ENCODE measurements at regions not wholly inside any gene's neighbourhood (a gene's known extent, or its start where the extent isn't known, plus 50 kb on each side); places are given as distances from the start of the nearest gene placed in this dataset.

DNA sequence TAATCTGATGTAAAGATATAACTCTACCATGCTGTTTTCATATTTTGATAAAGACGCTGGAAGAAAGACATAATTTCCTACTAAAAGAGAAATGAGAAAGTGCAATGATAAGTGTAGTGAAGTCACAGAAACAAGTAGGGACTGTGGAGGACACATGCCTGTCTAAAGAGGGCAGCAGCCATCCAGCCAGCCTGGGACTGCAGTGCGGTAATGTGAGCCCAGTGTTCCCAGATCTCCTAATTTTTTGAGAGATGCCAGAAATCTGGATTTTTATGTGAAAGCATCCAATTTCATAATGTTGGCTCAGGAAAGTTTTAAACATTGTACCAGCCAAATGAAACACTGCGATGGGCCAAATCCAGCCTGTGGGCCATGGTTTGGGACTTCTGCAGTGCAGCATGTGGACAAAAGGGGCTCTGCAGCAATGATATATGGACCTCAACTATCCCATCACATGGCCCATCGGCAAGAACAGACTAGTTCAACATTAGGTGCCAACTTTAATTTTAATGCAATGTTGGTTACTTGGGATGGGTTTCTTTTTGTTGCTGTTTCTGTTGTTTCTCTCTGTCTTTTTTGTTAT lies 329.5 kb downstream of the LTN1 start:
- no peaks in the 10 kb centered on the region for H3K36me3 ChIP-seq
- no peak overlapping the region for H3K27ac Mint-ChIP-seq

DNA sequence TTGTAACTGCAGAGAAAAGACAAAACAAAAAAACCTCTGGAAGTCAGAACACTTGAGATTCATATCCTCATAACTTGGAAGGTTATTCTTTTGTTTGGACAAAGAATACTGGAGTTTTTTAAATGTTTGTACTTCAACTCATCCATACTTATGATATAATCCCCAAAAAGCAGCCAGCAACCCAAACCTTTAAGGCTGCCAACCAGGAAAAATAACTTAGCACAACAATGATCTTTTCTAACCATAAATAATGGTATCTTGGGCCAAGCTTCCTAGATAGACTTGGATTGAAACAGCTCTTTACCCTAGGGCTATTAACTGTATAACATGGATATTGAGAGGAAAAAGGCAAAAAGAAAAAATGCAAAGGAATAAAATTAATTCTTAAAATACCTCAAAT lies 335.1 kb downstream of the LTN1 start:
- no peak overlapping the region for H2AFZ ChIP-seq (replicated peaks)
- no peaks in the 10 kb centered on the region for H3K4me1 Mint-ChIP-seq
- H3K9me3 Mint-ChIP-seq, result no peaks in the 10 kb centered on the region

More for the DNA sequence above, 329.5 kb downstream of the LTN1 start:
- H3F3A ChIP-seq (ENCODE audit: low read depth), result no peaks in the 10 kb centered on the region
- no peak overlapping the region for H2AFZ ChIP-seq (replicated peaks)
- H3K9ac ChIP-seq, result no peak overlapping the region
- no peaks in the 10 kb centered on the region for H3K27me3 ChIP-seq
- H3K9me3 ChIP-seq (ENCODE audit: low read depth), result no peaks in the 10 kb centered on the region
- no peak for DNase-seq (ENCODE audit: low spot score)
- H3K36me3 Mint-ChIP-seq, result no peaks in the 10 kb centered on the region
- H3K27me3 Mint-ChIP-seq (ENCODE audit: insufficient read depth, low read depth), result no peaks in the 10 kb centered on the region
- no peak for TF ChIP-seq EZH2phosphoT487 (IDR thresholded peaks at IDR 0.05)
- TF ChIP-seq EZH2 (IDR thresholded peaks at IDR 0.05), result no peak
- TF ChIP-seq, protein P1, sequence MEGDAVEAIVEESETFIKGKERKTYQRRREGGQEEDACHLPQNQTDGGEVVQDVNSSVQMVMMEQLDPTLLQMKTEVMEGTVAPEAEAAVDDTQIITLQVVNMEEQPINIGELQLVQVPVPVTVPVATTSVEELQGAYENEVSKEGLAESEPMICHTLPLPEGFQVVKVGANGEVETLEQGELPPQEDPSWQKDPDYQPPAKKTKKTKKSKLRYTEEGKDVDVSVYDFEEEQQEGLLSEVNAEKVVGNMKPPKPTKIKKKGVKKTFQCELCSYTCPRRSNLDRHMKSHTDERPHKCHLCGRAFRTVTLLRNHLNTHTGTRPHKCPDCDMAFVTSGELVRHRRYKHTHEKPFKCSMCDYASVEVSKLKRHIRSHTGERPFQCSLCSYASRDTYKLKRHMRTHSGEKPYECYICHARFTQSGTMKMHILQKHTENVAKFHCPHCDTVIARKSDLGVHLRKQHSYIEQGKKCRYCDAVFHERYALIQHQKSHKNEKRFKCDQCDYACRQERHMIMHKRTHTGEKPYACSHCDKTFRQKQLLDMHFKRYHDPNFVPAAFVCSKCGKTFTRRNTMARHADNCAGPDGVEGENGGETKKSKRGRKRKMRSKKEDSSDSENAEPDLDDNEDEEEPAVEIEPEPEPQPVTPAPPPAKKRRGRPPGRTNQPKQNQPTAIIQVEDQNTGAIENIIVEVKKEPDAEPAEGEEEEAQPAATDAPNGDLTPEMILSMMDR (IDR thresholded peaks at IDR 0.05), result no peak
- H3K4me1 ChIP-seq, result no peaks in the 10 kb centered on the region
- no peak overlapping the region for H3K4me3 ChIP-seq
- H3K9me3 Mint-ChIP-seq, result no peaks in the 10 kb centered on the region
- H4K20me1 ChIP-seq (ENCODE audit: low read depth), result no peaks in the 10 kb centered on the region
- H3K4me2 ChIP-seq, result no peak overlapping the region
- H3K79me2 ChIP-seq (ENCODE audit: low read depth), result no peaks in the 10 kb centered on the region
- H3K4me3 Mint-ChIP-seq, result no peak overlapping the region
- H3K4me1 Mint-ChIP-seq, result no peaks in the 10 kb centered on the region
- no peak overlapping the region for H3K27ac ChIP-seq

DNA sequence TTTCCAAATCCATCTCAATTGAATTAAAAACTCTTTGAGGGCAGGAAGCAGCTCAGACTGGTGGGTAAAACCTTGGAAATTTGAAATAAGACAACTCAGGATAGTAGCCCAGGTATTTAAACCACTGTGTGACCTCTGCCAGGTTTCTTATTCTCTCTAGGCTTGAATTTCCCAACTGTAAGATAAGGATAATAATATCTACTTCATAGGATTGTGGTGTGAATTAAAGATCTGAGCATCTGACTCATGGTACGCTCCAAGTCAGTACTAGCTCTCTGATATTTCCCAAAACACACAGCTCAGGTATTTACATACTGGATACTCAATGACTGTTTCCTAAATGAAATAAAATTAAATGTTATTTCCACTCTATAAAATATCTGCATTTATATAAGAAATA lies 337.2 kb downstream of the LTN1 start:
- Mint-ChIP-seq H3K36me3 (no peaks in the 10 kb centered on the region), H3K27me3 (ENCODE audit: insufficient read depth, low read depth) (no peaks in the 10 kb centered on the region), H3K4me3 (no peak overlapping the region), H3K4me1 (no peaks in the 10 kb centered on the region), H3K27ac (no peak overlapping the region), H3K9me3 (no peaks in the 10 kb centered on the region)
- H4K20me1 ChIP-seq (ENCODE audit: low read depth), result no peaks in the 10 kb centered on the region
- no peaks in the 10 kb centered on the region for H3K36me3 ChIP-seq
- DNase-seq (ENCODE audit: low spot score), result no peak
- H3K4me1 ChIP-seq, result no peaks in the 10 kb centered on the region
- no peak overlapping the region for H3K27ac ChIP-seq
- no peak overlapping the region for H2AFZ ChIP-seq (replicated peaks)
- H3K4me2 ChIP-seq, result no peak overlapping the region
- no peak overlapping the region for H3K9ac ChIP-seq
- no peaks in the 10 kb centered on the region for H3K79me2 ChIP-seq (ENCODE audit: low read depth)
- H3K9me3 ChIP-seq (ENCODE audit: low read depth), result no peaks in the 10 kb centered on the region
- no peak overlapping the region for H3K4me3 ChIP-seq
- no peaks in the 10 kb centered on the region for H3F3A ChIP-seq (ENCODE audit: low read depth)
- H3K27me3 ChIP-seq, result no peaks in the 10 kb centered on the region
- TF ChIP-seq EZH2phosphoT487 (IDR thresholded peaks at IDR 0.05) (no peak), EZH2 (IDR thresholded peaks at IDR 0.05) (no peak)
- TF ChIP-seq, protein P1 (IDR thresholded peaks at IDR 0.05), result no peak

More for the DNA sequence above, 335.1 kb downstream of the LTN1 start:
- Histone ChIP-seq H4K20me1 (ENCODE audit: low read depth) (no peaks in the 10 kb centered on the region), H3K4me2 (no peak overlapping the region), H3K4me1 (no peaks in the 10 kb centered on the region), H3K79me2 (ENCODE audit: low read depth) (no peaks in the 10 kb centered on the region), H3K27ac (no peak overlapping the region), H3K4me3 (no peak overlapping the region), H3K36me3 (no peaks in the 10 kb centered on the region), H3K9ac (no peak overlapping the region), H3K27me3 (no peaks in the 10 kb centered on the region), H3F3A (ENCODE audit: low read depth) (no peaks in the 10 kb centered on the region), H3K9me3 (ENCODE audit: low read depth) (no peaks in the 10 kb centered on the region)
- TF ChIP-seq, protein P1 (IDR thresholded peaks at IDR 0.05), result no peak
- TF ChIP-seq EZH2phosphoT487 (IDR thresholded peaks at IDR 0.05) (no peak), EZH2 (IDR thresholded peaks at IDR 0.05) (no peak)
- Mint-ChIP-seq H3K27me3 (ENCODE audit: insufficient read depth, low read depth) (no peaks in the 10 kb centered on the region), H3K36me3 (no peaks in the 10 kb centered on the region), H3K27ac (no peak overlapping the region), H3K4me3 (no peak overlapping the region)
- no peak for DNase-seq (ENCODE audit: low spot score)
